GM18907 (cell line): ENCODE measurements at regions not wholly inside any gene's neighbourhood (a gene's known extent, or its start where the extent isn't known, plus 50 kb on each side); places are given as distances from the start of the nearest gene placed in this dataset.
"Not testable (repeated sequence)": the region's sequence is repeated elsewhere in the genome, so short reads cannot be mapped to it uniquely, and the experiment has no call there.

Source experiments
- ATAC-seq: cut with Tn5 transposase; IDR thresholded peaks from one replicate; pipeline ENCODE4 v1.9.1; 2021; ENCODE audit warnings: mild to moderate bottlenecking, moderate library complexity; ENCODE audit not compliant: unreplicated experiment

- ATAC-seq, result not testable (repeated sequence)
These were observed 200.3 kb upstream of the FKBP1C start for GRCh38 chr6:63010962-63011361.

- no peak for ATAC-seq
These were observed 197.0 kb upstream of the FKBP1C start for GRCh38 chr6:63014290-63014689.

- no peak for ATAC-seq
These were observed 188.6 kb upstream of the FKBP1C start for GRCh38 chr6:63022631-63023030.

- ATAC-seq, result no peak
These were observed 187.5 kb upstream of the FKBP1C start for GRCh38 chr6:63023726-63024125.

- ATAC-seq, result no peak
These were observed 162.1 kb upstream of the FKBP1C start for GRCh38 chr6:63049216-63049615.

GRCh38 chr6:63053206-63053605 lies 158.1 kb upstream of the FKBP1C start:
- ATAC-seq, result not testable (repeated sequence)

- ATAC-seq, result no peak
These were observed 152.7 kb upstream of the FKBP1C start for GRCh38 chr6:63058601-63059000.

- ATAC-seq, result no peak
These were observed 147.5 kb upstream of the FKBP1C start for GRCh38 chr6:63063631-63064271.

GRCh38 chr6:63066055-63066704 lies 145.1 kb upstream of the FKBP1C start:
- ATAC-seq, result peak; percentile 89

GRCh38 chr6:63094947-63095346 lies 116.3 kb upstream of the FKBP1C start:
- no peak for ATAC-seq

GRCh38 chr6:63097222-63097621 lies 114.0 kb upstream of the FKBP1C start:
- ATAC-seq, result peak; percentile 76

- no peak for ATAC-seq
These were observed 112.5 kb upstream of the FKBP1C start for GRCh38 chr6:63098789-63099188.

- no peak for ATAC-seq
These were observed 111.4 kb upstream of the FKBP1C start for GRCh38 chr6:63099772-63100459.

GRCh38 chr6:63114610-63115211 lies 96.6 kb upstream of the FKBP1C start:
- ATAC-seq, result peak; percentile 96

- ATAC-seq, result no peak
These were observed 90.1 kb upstream of the FKBP1C start for GRCh38 chr6:63121166-63121565.

- ATAC-seq, result no peak
These were observed 71.2 kb upstream of the FKBP1C start for GRCh38 chr6:63140114-63140513.

- no peak for ATAC-seq
These were observed 70.5 kb upstream of the FKBP1C start for GRCh38 chr6:63140692-63141318.

GRCh38 chr6:63149730-63150129 lies 61.5 kb upstream of the FKBP1C start:
- ATAC-seq, result no peak

- no peak for ATAC-seq
These were observed 56.7 kb upstream of the FKBP1C start for GRCh38 chr6:63154535-63154934.
